ENCODE measurements at regions not wholly inside any gene's neighbourhood (a gene's known extent, or its start where the extent isn't known, plus 50 kb on each side); places are given as distances from the start of the nearest gene placed in this dataset.

GRCh38 chr20:7660165-7660564 is 280.1 kb downstream of the HAO1 start:
- H3K36me3 ChIP-seq (ENCODE audit: control insufficient read depth in 2 of 2, extremely low read depth in 1 of 2, insufficient read depth in 2 of 2, low read length in 2 of 2) = no peaks in the 10 kb centered on the region

DNA sequence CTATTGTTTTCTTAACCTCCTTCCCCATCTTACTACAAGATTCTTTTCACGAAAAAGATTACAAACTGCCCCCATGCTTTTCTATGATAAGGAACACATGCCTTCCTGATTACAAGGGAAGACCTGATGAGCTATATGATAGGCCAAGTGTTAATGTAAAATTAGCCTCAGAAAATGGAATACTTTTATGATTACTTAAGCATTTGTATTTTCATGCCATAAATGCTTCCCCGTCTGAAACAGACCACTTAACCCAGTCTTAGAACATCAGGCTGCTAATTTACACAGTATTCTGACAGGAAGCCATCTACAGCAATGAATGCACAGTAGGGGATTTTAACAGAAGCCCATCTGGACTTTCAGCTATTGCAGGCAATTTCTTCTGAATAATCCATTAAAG is 274.9 kb downstream of the HAO1 start:
- H2AFZ ChIP-seq (ENCODE audit: control insufficient read depth, low read length) = no peak overlapping the region
- no peaks in the 10 kb centered on the region for H4K20me1 ChIP-seq (ENCODE audit: control insufficient read depth, extremely low read depth, insufficient read depth, low read length)
- FAIRE-seq (no peak), DNase-seq (ENCODE audit: low read depth, low spot score) (no peak)
- H3K36me3 ChIP-seq (ENCODE audit: control insufficient read depth in 2 of 2, extremely low read depth in 1 of 2, insufficient read depth in 2 of 2, low read length in 2 of 2) = no peaks in the 10 kb centered on the region
- H3K79me2 ChIP-seq (ENCODE audit: control insufficient read depth, insufficient read depth, low read length) = no peaks in the 10 kb centered on the region
- H3K27ac ChIP-seq (ENCODE audit: control insufficient read depth, insufficient read depth, low read length) = no peak overlapping the region
- no peak overlapping the region for H3K4me2 ChIP-seq (ENCODE audit: control insufficient read depth, extremely low read depth, insufficient read depth, low read depth, low read length)
- no peaks in the 10 kb centered on the region for H3K27me3 ChIP-seq (ENCODE audit: control insufficient read depth, extremely low read depth, insufficient read depth, low read length)
- H3K9ac ChIP-seq (ENCODE audit: control insufficient read depth, extremely low read depth, insufficient read depth, low read length) = no peak overlapping the region
- H3K4me3 ChIP-seq (ENCODE audit: control insufficient read depth in 2 of 3, extremely low read depth in 1 of 3, insufficient read depth in 2 of 3, low read depth in 1 of 3, low read length in 3 of 3) = no peak overlapping the region
- no peaks in the 10 kb centered on the region for H3K4me1 ChIP-seq (ENCODE audit: control insufficient read depth, extremely low read depth, insufficient read depth, low read length)
- TF ChIP-seq EZH2 (IDR thresholded peaks at IDR 0.05; ENCODE audit: low read length) = no peak
- TF ChIP-seq, protein P1, sequence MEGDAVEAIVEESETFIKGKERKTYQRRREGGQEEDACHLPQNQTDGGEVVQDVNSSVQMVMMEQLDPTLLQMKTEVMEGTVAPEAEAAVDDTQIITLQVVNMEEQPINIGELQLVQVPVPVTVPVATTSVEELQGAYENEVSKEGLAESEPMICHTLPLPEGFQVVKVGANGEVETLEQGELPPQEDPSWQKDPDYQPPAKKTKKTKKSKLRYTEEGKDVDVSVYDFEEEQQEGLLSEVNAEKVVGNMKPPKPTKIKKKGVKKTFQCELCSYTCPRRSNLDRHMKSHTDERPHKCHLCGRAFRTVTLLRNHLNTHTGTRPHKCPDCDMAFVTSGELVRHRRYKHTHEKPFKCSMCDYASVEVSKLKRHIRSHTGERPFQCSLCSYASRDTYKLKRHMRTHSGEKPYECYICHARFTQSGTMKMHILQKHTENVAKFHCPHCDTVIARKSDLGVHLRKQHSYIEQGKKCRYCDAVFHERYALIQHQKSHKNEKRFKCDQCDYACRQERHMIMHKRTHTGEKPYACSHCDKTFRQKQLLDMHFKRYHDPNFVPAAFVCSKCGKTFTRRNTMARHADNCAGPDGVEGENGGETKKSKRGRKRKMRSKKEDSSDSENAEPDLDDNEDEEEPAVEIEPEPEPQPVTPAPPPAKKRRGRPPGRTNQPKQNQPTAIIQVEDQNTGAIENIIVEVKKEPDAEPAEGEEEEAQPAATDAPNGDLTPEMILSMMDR (optimal IDR thresholded peaks at IDR 0.05 in 1 of 3, IDR thresholded peaks at IDR 0.05 in 1 of 3, conservative IDR thresholded peaks at IDR 0.05 in 1 of 3; ENCODE audit: extremely low read depth in 1 of 3, insufficient read depth in 2 of 3, low read length in 3 of 3) = no peak
- H3K9me3 ChIP-seq (ENCODE audit: control insufficient read depth, low read depth, low read length) = no peaks in the 10 kb centered on the region
- dilution Hi-C loops (cut with MboI; ENCODE audit: extremely low pct_ligation_motif_present, low sequenced_read_pairs) = no loop called here
- H3K9me1 ChIP-seq (ENCODE audit: control insufficient read depth, extremely low read depth, insufficient read depth, low read length) = no peaks in the 10 kb centered on the region

More at GRCh38 chr20:7660165-7660564, 280.1 kb downstream of the HAO1 start:
- FAIRE-seq (no peak), DNase-seq (ENCODE audit: low read depth, low spot score) (no peak)
- no peak overlapping the region for H3K4me2 ChIP-seq (ENCODE audit: control insufficient read depth, extremely low read depth, insufficient read depth, low read depth, low read length)
- no peak overlapping the region for H3K27ac ChIP-seq (ENCODE audit: control insufficient read depth, insufficient read depth, low read length)
- no peaks in the 10 kb centered on the region for H3K27me3 ChIP-seq (ENCODE audit: control insufficient read depth, extremely low read depth, insufficient read depth, low read length)
- no peak for TF ChIP-seq EZH2 (IDR thresholded peaks at IDR 0.05; ENCODE audit: low read length)
- TF ChIP-seq, protein P1 (optimal IDR thresholded peaks at IDR 0.05 in 1 of 3, IDR thresholded peaks at IDR 0.05 in 1 of 3, conservative IDR thresholded peaks at IDR 0.05 in 1 of 3; ENCODE audit: extremely low read depth in 1 of 3, insufficient read depth in 2 of 3, low read length in 3 of 3) = no peak
- dilution Hi-C loops (cut with MboI; ENCODE audit: extremely low pct_ligation_motif_present, low sequenced_read_pairs) = no loop called here
- no peak overlapping the region for H2AFZ ChIP-seq (ENCODE audit: control insufficient read depth, low read length)
- H3K4me1 ChIP-seq (ENCODE audit: control insufficient read depth, extremely low read depth, insufficient read depth, low read length) = no peaks in the 10 kb centered on the region
- no peak overlapping the region for H3K9ac ChIP-seq (ENCODE audit: control insufficient read depth, extremely low read depth, insufficient read depth, low read length)
- H3K9me3 ChIP-seq (ENCODE audit: control insufficient read depth, low read depth, low read length) = no peaks in the 10 kb centered on the region
- no peak overlapping the region for H3K4me3 ChIP-seq (ENCODE audit: control insufficient read depth in 2 of 3, extremely low read depth in 1 of 3, insufficient read depth in 2 of 3, low read depth in 1 of 3, low read length in 3 of 3)
- H4K20me1 ChIP-seq (ENCODE audit: control insufficient read depth, extremely low read depth, insufficient read depth, low read length) = no peaks in the 10 kb centered on the region
- H3K79me2 ChIP-seq (ENCODE audit: control insufficient read depth, insufficient read depth, low read length) = no peaks in the 10 kb centered on the region
- no peaks in the 10 kb centered on the region for H3K9me1 ChIP-seq (ENCODE audit: control insufficient read depth, extremely low read depth, insufficient read depth, low read length)

Measured in keratinocyte (primary cell).